ENCODE measurements at regions not wholly inside any gene's neighbourhood (a gene's known extent, or its start where the extent isn't known, plus 50 kb on each side); places are given as distances from the start of the nearest gene placed in this dataset.

- peaks cover 3% of the 10 kb centered on the region; the same call in 1 of the 2 replicates for H3K27me3 ChIP-seq (ENCODE audit: control insufficient read depth, insufficient read depth, low read length)
- no peak overlapping the region for H3K4me3 ChIP-seq (ENCODE audit: low read depth, low read length)
- CTCF ChIA-PET, result no interaction called here
- POLR2A ChIA-PET, result no interaction called here
- TF ChIP-seq CTCF (IDR thresholded peaks at IDR 0.05; ENCODE audit: insufficient read depth, low read depth, low read length), result no peak
- DNase-seq (ENCODE audit: low read depth), result no peak
- H3K36me3 ChIP-seq (ENCODE audit: control insufficient read depth, insufficient read depth, low read length), result no peaks in the 10 kb centered on the region
Observed at GRCh38 chr12:132439333-132439904, 50.5 kb upstream of the FBRSL1 start.

- POLR2A ChIA-PET, result no interaction called here
- no peak for DNase-seq (ENCODE audit: low read depth)
- H3K36me3 ChIP-seq (ENCODE audit: control insufficient read depth, insufficient read depth, low read length), result no peaks in the 10 kb centered on the region
- CTCF ChIA-PET, result no interaction called here
- peaks cover 3% of the 10 kb centered on the region; the same call in 1 of the 2 replicates for H3K27me3 ChIP-seq (ENCODE audit: control insufficient read depth, insufficient read depth, low read length)
- no peak for TF ChIP-seq CTCF (IDR thresholded peaks at IDR 0.05; ENCODE audit: insufficient read depth, low read depth, low read length)
- no peak overlapping the region for H3K4me3 ChIP-seq (ENCODE audit: low read depth, low read length)
Observed at GRCh38 chr12:132438726-132439125, 51.2 kb upstream of the FBRSL1 start.

- POLR2A ChIA-PET, result no interaction called here
- peaks cover 5% of the 10 kb centered on the region; the same call in 1 of the 2 replicates for H3K27me3 ChIP-seq (ENCODE audit: control insufficient read depth, insufficient read depth, low read length)
- H3K36me3 ChIP-seq (ENCODE audit: control insufficient read depth, insufficient read depth, low read length), result no peaks in the 10 kb centered on the region
- no peak for TF ChIP-seq CTCF (IDR thresholded peaks at IDR 0.05; ENCODE audit: insufficient read depth, low read depth, low read length)
- CTCF ChIA-PET, result no interaction called here
- no peak overlapping the region for H3K4me3 ChIP-seq (ENCODE audit: low read depth, low read length)
- no peak for DNase-seq (ENCODE audit: low read depth)
Observed at GRCh38 chr12:132437943-132438700, 51.8 kb upstream of the FBRSL1 start.

- H3K4me3 ChIP-seq (ENCODE audit: low read depth, low read length), result no peak overlapping the region
- no peak for DNase-seq (ENCODE audit: low read depth)
- no peak for TF ChIP-seq CTCF (IDR thresholded peaks at IDR 0.05; ENCODE audit: insufficient read depth, low read depth, low read length)
- peaks cover 6% of the 10 kb centered on the region; the same call in 1 of the 2 replicates for H3K27me3 ChIP-seq (ENCODE audit: control insufficient read depth, insufficient read depth, low read length)
- ChIA-PET CTCF (no interaction called here), POLR2A (no interaction called here)
- H3K36me3 ChIP-seq (ENCODE audit: control insufficient read depth, insufficient read depth, low read length), result no peaks in the 10 kb centered on the region
Observed at GRCh38 chr12:132437252-132437932, 52.6 kb upstream of the FBRSL1 start.

GRCh38 chr12:132436791-132437251 is 53.1 kb upstream of the FBRSL1 start:
- Histone ChIP-seq H3K27me3 (ENCODE audit: control insufficient read depth, insufficient read depth, low read length) (peaks cover 6% of the 10 kb centered on the region; the same call in 1 of the 2 replicates), H3K4me3 (ENCODE audit: low read depth, low read length) (no peak overlapping the region), H3K36me3 (ENCODE audit: control insufficient read depth, insufficient read depth, low read length) (no peaks in the 10 kb centered on the region)
- ChIA-PET POLR2A (no interaction called here), CTCF (no interaction called here)
- DNase-seq (ENCODE audit: low read depth), result no peak
- TF ChIP-seq CTCF (IDR thresholded peaks at IDR 0.05; ENCODE audit: insufficient read depth, low read depth, low read length), result no peak
